Stomach (tissue), 8 donors: ENCODE measurements at regions not wholly inside any gene's neighbourhood (a gene's known extent, or its start where the extent isn't known, plus 50 kb on each side); places are given as distances from the start of the nearest gene placed in this dataset.
"Not testable (repeated sequence)": the region's sequence is repeated elsewhere in the genome, so short reads cannot be mapped to it uniquely, and the experiment has no call there.

Experiments
- DNase-seq, 2 donors: peaks; one replicate each; pipeline versions ENCODE4 v3.0.0 to v3.0.0-alpha.2; 2013 to 2019
- H3K27ac ChIP-seq, 5 donors: fragments of 200-600 bp in 4 of 5; sonication (generic) in 4 of 5; one replicate each; pipeline ENCODE4 v1.5.1; 2013 to 2019; ENCODE audit warnings: mild to moderate bottlenecking in 1 of 5, moderate library complexity in 1 of 5
- H3K27me3 ChIP-seq, 3 donors: fragments of 200-600 bp; sonication (generic); one replicate each; pipeline ENCODE4 v1.5.1; 2017 to 2019; ENCODE audit warnings: mixed run types in 1 of 3
- H3K36me3 ChIP-seq, 4 donors: fragments of 200-600 bp; sonication (generic); 1 replicate in 3 of 4; 2 replicates in 1 of 4; pipeline ENCODE4 v1.5.1; 2016 to 2019
- H3K4me1 ChIP-seq, 4 donors: fragments of 200-600 bp; sonication (generic); one replicate each; pipeline ENCODE4 v1.5.1; 2016 to 2019
- H3K4me3 ChIP-seq, 4 donors: fragments of 200-600 bp; sonication (generic) in 3 of 4; one replicate each; pipeline ENCODE4 v1.5.1; 2016 to 2019; ENCODE audit warnings: mild to moderate bottlenecking in 1 of 4
- H3K9me3 ChIP-seq, 4 donors: fragments of 200-600 bp; sonication (generic); one replicate each; pipeline ENCODE4 v1.5.1; 2016 to 2019
- CTCF ChIP-seq, 7 experiments: fragments of 450-650 bp in 4 of 7; fragments of 200-600 bp in 3 of 7; sonication (generic) in 3 of 7; IDR thresholded peaks; one replicate each; pipeline ENCODE4 v1.5.1; 2016 to 2019; ENCODE audit warnings: antibody characterized with exemption in 7 of 7, control low read depth in 2 of 7, mild to moderate bottlenecking in 1 of 7
- EP300 ChIP-seq: sonication (generic); formaldehyde crosslinking; IDR thresholded peaks from one replicate; pipeline ENCODE4 v1.6.1; 2017; ENCODE audit warnings: antibody characterized with exemption
- POLR2A ChIP-seq, 4 donors: fragments of 450-650 bp; IDR thresholded peaks; one replicate each; pipeline ENCODE4 v1.6.1; 2016; ENCODE audit warnings: antibody characterized with exemption in 4 of 4, control low read depth in 2 of 4, mild to moderate bottlenecking in 1 of 4, moderate library complexity in 1 of 4
- POLR2AphosphoS5 ChIP-seq, 3 donors: sonication (generic); formaldehyde crosslinking; IDR thresholded peaks; one replicate each; pipeline ENCODE4 v1.6.1; 2016; ENCODE audit warnings: antibody characterized with exemption in 3 of 3
- WGBS, 5 donors: extraction: QIAGEN DNeasy Blood & Tissue Kit in 3 of 5; methylation state at CpG; one replicate each; pipeline versions ENCODE4 v1.1.5 to v1.1.7; 2013 to 2018; 5-methylcytosine and 5-hydroxymethylcytosine counted together
- intact Hi-C: fragments of 100-400 bp; cut with DNase I; formaldehyde crosslinking; loops from one replicate; pipeline ENCODE4 v1.15.1; 2023; ENCODE audit warnings: low total_unique reads
- donor health status: healthy with polysubstance abuse.
- donor health status: Bipolar disorder and iron deficiency.
- donor health status: healthy.

- intact Hi-C loops = no loop called here
- H3K4me1 ChIP-seq = no peaks in the 10 kb centered on the region
- TF ChIP-seq EP300 = no peak
Observed at GRCh38 chr3:145259166-145259880, 901.7 kb downstream of the PLOD2 start.

DNA sequence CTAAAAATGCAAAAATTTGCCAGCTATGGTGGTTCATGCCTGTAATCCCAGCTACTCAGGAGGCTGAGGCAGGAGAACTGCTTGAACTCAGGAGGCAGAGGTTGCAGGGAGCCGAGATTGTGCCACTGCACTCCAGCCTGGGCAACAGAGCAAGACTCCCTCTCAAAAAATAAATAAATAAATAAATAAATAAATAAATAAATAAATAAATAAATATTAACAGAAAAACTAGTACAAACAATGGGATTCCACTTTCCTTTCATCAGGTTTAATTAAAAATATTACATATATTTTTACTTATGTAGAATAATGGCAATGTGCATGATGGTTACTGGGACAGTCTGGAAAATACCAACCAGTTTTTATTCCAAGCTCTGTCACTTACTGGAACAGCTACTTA, 897.5 kb downstream of the PLOD2 start:
- H3K36me3 ChIP-seq, H3K27me3 ChIP-seq, H3K27ac ChIP-seq, H3K4me3 ChIP-seq, H3K4me1 ChIP-seq, intact Hi-C loops, DNase-seq: not testable (repeated sequence)
- H3K9me3 ChIP-seq = peaks cover 0 to 15% (median 0%) of the 10 kb centered on the region in 4 donors
- WGBS, 5 donors = 87 to 100% (median 92%) methylated on average over 1 of the region's 1 CpG

More at GRCh38 chr3:145259166-145259880, 901.7 kb downstream of the PLOD2 start:
- Histone ChIP-seq H3K36me3 (no peaks in the 10 kb centered on the region), H3K4me3 (no peak overlapping the region), H3K9me3 (peaks cover 0 to 13% (median 0%) of the 10 kb centered on the region in 4 donors), H3K27ac (no peak overlapping the region), H3K27me3 (no peaks in the 10 kb centered on the region)
- WGBS, 5 donors = 59 to 82% (median 80%) methylated on average over 3 of the region's 3 CpGs
- no peak for DNase-seq

GRCh38 chr3:145266368-145266767, 894.6 kb downstream of the PLOD2 start:
- Histone ChIP-seq H3K4me3 (no peak overlapping the region), H3K36me3 (no peaks in the 10 kb centered on the region), H3K9me3 (peaks cover 0 to 10% (median 0%) of the 10 kb centered on the region in 4 donors), H3K27me3 (no peaks in the 10 kb centered on the region), H3K4me1 (no peaks in the 10 kb centered on the region), H3K27ac (no peak overlapping the region)
- no peak for TF ChIP-seq POLR2AphosphoS5 (IDR thresholded peaks at IDR 0.05)
- no peak for TF ChIP-seq EP300
- TF ChIP-seq CTCF (IDR thresholded peaks at IDR 0.05) = no peak
- TF ChIP-seq POLR2A (IDR thresholded peaks at IDR 0.05) = no peak
- 47 to 56% (median 55%) methylated on average over 6 of the region's 6 CpGs for WGBS, 5 donors
- no peak for DNase-seq
- intact Hi-C loops = no loop called here

- Histone ChIP-seq H3K4me3 (no peak overlapping the region), H3K36me3 (no peaks in the 10 kb centered on the region), H3K27ac (no peak overlapping the region), H3K9me3 (peaks cover 0 to 10% (median 0%) of the 10 kb centered on the region in 4 donors), H3K27me3 (no peaks in the 10 kb centered on the region), H3K4me1 (no peaks in the 10 kb centered on the region)
- no peak for DNase-seq
- 71 to 92% (median 85%) methylated on average over 3 of the region's 3 CpGs for WGBS, 5 donors
- TF ChIP-seq POLR2A (IDR thresholded peaks at IDR 0.05) (no peak), POLR2AphosphoS5 (IDR thresholded peaks at IDR 0.05) (no peak)
- intact Hi-C loops = no loop called here
Observed at GRCh38 chr3:145269106-145269505, 891.9 kb downstream of the PLOD2 start.

DNA sequence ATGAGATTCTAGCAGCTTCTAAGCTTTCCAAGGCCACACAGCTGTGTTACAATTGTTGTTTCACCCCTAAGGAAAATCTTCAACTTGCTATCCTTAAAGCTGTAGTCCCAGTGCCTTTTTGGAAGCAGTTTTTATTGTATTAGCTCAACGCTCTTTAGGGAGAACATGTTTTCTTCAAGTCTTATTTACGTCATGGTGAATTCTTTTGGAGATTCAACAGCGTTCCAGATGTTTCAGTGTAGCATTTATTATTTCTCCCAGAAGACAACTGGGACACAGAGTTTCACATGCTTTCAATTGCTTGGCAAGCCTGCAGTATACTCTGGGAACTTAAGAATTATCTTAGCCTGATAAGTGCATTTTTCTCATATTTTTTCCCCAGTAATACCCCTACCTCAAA, 888.3 kb downstream of the PLOD2 start:
- peak in 1 of 2 donors; percentile 66 for DNase-seq
- Histone ChIP-seq H3K27ac (no peak overlapping the region), H3K27me3 (no peaks in the 10 kb centered on the region), H3K9me3 (peaks cover 0 to 18% (median 11%) of the 10 kb centered on the region in 4 donors), H3K4me1 (no peaks in the 10 kb centered on the region), H3K36me3 (no peaks in the 10 kb centered on the region), H3K4me3 (no peak overlapping the region)
- TF ChIP-seq CTCF (IDR thresholded peaks at IDR 0.05) (no peak), POLR2AphosphoS5 (IDR thresholded peaks at IDR 0.05) (no peak), EP300 (no peak), POLR2A (IDR thresholded peaks at IDR 0.05) (no peak)
- intact Hi-C loops = no loop called here
- 57 to 76% (median 70%) methylated on average over 3 of the region's 3 CpGs for WGBS, 5 donors

DNA sequence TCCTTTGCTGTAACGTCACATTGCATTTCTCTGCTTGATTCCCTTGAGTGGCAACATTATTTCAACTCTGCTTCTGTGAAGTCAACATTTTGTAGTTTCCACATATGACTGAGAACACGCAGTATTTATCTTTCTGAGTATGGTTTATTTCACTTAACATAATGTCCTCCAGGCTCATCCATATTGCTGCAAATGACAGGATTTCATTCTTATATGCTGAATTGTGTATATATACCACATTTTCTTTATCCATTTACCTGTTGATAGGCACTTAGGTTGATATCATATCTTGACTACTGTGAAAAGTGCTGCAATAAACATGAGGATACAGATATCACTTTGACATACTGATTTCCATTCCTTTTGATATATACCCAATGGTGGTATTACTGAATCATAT, 878.5 kb downstream of the PLOD2 start:
- Histone ChIP-seq H3K4me3 (no peak overlapping the region), H3K4me1 (no peaks in the 10 kb centered on the region), H3K36me3 (no peaks in the 10 kb centered on the region), H3K9me3 (no peaks in the 10 kb centered on the region), H3K27ac (no peak overlapping the region), H3K27me3 (no peaks in the 10 kb centered on the region)
- 69 to 87% (median 75%) methylated on average over 2 of the region's 2 CpGs for WGBS, 5 donors
- no peak for DNase-seq
- intact Hi-C loops = no loop called here
- TF ChIP-seq EP300 = no peak
- no peak for TF ChIP-seq CTCF (IDR thresholded peaks at IDR 0.05)
- no peak for TF ChIP-seq POLR2A (IDR thresholded peaks at IDR 0.05)
- TF ChIP-seq POLR2AphosphoS5 (IDR thresholded peaks at IDR 0.05) = no peak
